ENCODE measurements at regions not wholly inside any gene's neighbourhood (a gene's known extent, or its start where the extent isn't known, plus 50 kb on each side); places are given as distances from the start of the nearest gene placed in this dataset.

DNA sequence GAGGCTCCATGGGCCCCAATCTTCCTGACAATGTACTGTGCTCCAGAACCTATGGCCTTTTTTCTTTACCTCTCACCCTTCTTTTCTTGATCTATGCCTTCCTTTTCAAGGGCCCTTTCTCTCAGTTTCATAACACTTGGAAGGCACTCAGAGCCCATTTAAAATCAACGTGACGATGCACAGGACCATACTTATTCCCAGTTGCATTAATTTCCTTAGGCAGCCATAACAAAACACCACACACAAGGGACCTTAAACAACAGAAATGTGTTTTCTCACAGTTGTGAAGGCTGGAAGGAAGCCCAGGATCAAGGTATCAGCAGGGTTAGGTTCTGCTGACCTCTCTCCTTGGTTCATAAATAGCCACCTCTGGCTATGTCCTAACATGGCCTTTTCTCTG, 414.0 kb upstream of the TNP1 start:
- Histone ChIP-seq H3K36me3 (ENCODE audit: low read depth) (no peaks in the 10 kb centered on the region), H3K27me3 (ENCODE audit: insufficient read depth, low read depth) (no peaks in the 10 kb centered on the region), H3K4me3 (no peak overlapping the region), H3K27ac (no peak overlapping the region), H2AFZ (no peak overlapping the region), H3K9me3 (ENCODE audit: insufficient read depth, low read depth) (no peaks in the 10 kb centered on the region), H3K4me2 (no peak overlapping the region), H3K4me1 (replicated peaks; ENCODE audit: insufficient read depth) (peaks cover 24% of the 10 kb centered on the region), H3K79me2 (ENCODE audit: low read depth) (no peaks in the 10 kb centered on the region), H4K20me1 (ENCODE audit: insufficient read depth) (no peaks in the 10 kb centered on the region), H3F3A (ENCODE audit: insufficient read depth, low read depth) (no peaks in the 10 kb centered on the region), H3K9me2 (ENCODE audit: insufficient read depth) (no peaks in the 10 kb centered on the region)
- ChIA-PET POLR2A (ENCODE audit: unreplicated experiment) (interaction anchor here (0.5 kb wide), 1 partner anchor 355 kb away, joined by 10 read pairs; no protein-coding TSS in a partner anchor), CTCF (no interaction called here)
- intact Hi-C loops (cut with micrococcal nuclease; ENCODE audit: unreplicated experiment), result loop anchor here (10.0 kb wide), 1 partner anchor 169 kb away; no protein-coding TSS in a partner anchor
- no TSS peak for BruUV-seq (replicated peaks)
- no peak for DNase-seq
- TF ChIP-seq EZH2 (IDR thresholded peaks at IDR 0.05; ENCODE audit: low read depth), result no peak

DNA sequence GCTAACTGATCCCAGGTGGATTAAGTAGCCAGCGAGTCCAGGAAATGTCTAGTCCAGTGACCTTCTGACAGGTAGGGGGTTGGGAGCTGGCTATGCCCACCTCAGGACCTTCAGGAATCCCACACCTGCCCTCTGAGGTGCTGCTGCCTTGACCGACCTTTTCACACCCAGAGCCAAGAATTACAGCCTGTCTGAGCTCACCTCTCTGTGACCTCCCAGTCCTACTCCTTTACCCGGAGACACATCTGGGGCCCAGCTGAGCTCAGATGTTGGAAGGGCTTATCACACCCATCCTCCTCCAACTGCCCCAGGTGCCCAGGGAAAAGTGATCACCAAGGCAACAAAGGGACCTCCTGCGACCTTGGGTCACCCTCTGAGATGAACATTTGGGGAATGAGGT, 413.3 kb upstream of the TNP1 start:
- Histone ChIP-seq H3K9me2 (ENCODE audit: insufficient read depth) (no peaks in the 10 kb centered on the region), H3K27ac (no peak overlapping the region), H2AFZ (no peak overlapping the region), H3F3A (ENCODE audit: insufficient read depth, low read depth) (no peaks in the 10 kb centered on the region), H3K27me3 (ENCODE audit: insufficient read depth, low read depth) (no peaks in the 10 kb centered on the region), H4K20me1 (ENCODE audit: insufficient read depth) (no peaks in the 10 kb centered on the region), H3K79me2 (ENCODE audit: low read depth) (no peaks in the 10 kb centered on the region), H3K9me3 (ENCODE audit: insufficient read depth, low read depth) (peaks cover under 1% of the 10 kb centered on the region; the same call in 1 of the 2 replicates), H3K36me3 (ENCODE audit: low read depth) (no peaks in the 10 kb centered on the region), H3K4me2 (no peak overlapping the region), H3K4me1 (replicated peaks; ENCODE audit: insufficient read depth) (peaks cover 21% of the 10 kb centered on the region), H3K4me3 (no peak overlapping the region)
- no peak for DNase-seq
- intact Hi-C loops (cut with micrococcal nuclease; ENCODE audit: unreplicated experiment), result loop anchor here (10.0 kb wide), 1 partner anchor 168 kb away; no protein-coding TSS in a partner anchor
- CTCF ChIA-PET, result no interaction called here
- POLR2A ChIA-PET (ENCODE audit: unreplicated experiment), result interaction anchor here (0.5 kb wide), 1 partner anchor 354 kb away, joined by 10 read pairs; no protein-coding TSS in a partner anchor
- BruUV-seq (replicated peaks), result no TSS peak
- TF ChIP-seq EZH2 (IDR thresholded peaks at IDR 0.05; ENCODE audit: low read depth), result no peak
- TF ChIP-seq, protein P1, sequence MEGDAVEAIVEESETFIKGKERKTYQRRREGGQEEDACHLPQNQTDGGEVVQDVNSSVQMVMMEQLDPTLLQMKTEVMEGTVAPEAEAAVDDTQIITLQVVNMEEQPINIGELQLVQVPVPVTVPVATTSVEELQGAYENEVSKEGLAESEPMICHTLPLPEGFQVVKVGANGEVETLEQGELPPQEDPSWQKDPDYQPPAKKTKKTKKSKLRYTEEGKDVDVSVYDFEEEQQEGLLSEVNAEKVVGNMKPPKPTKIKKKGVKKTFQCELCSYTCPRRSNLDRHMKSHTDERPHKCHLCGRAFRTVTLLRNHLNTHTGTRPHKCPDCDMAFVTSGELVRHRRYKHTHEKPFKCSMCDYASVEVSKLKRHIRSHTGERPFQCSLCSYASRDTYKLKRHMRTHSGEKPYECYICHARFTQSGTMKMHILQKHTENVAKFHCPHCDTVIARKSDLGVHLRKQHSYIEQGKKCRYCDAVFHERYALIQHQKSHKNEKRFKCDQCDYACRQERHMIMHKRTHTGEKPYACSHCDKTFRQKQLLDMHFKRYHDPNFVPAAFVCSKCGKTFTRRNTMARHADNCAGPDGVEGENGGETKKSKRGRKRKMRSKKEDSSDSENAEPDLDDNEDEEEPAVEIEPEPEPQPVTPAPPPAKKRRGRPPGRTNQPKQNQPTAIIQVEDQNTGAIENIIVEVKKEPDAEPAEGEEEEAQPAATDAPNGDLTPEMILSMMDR (conservative IDR thresholded peaks at IDR 0.05), result no peak

DNA sequence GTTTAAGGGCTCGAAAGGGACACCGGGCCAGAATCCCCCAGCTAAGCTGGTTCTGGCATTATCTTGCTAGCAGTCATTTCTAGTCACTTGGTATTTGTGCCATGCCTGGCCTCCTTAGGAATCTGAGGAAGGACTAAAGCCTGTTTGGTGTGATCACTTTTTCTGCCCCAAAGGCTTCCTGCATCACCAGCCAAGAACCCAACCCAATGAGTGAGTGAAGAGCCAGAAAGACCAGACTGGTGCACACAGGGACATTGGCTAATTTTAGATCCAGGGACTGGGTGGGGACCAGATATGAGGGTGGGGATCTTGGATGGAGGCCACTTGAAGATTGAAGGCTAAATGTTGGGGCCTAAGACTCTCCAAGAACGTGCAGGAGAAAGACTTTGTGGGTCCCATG, 411.9 kb upstream of the TNP1 start:
- no peak overlapping the region for H3K4me2 ChIP-seq
- no peak overlapping the region for H2AFZ ChIP-seq
- no peak overlapping the region for H3K27ac ChIP-seq
- peaks cover 14% of the 10 kb centered on the region for H3K9me3 ChIP-seq (ENCODE audit: insufficient read depth, low read depth)
- peaks cover 9% of the 10 kb centered on the region for H3K4me1 ChIP-seq (replicated peaks; ENCODE audit: insufficient read depth)
- H3K36me3 ChIP-seq (ENCODE audit: low read depth), result no peaks in the 10 kb centered on the region
- ChIA-PET POLR2A (ENCODE audit: unreplicated experiment) (no interaction called here), CTCF (no interaction called here)
- TF ChIP-seq, protein P1 (conservative IDR thresholded peaks at IDR 0.05), result no peak
- TF ChIP-seq EZH2 (IDR thresholded peaks at IDR 0.05; ENCODE audit: low read depth), result no peak
- intact Hi-C loops (cut with micrococcal nuclease; ENCODE audit: unreplicated experiment), result loop anchor here (10.0 kb wide), 1 partner anchor 167 kb away; no protein-coding TSS in a partner anchor
- H3K9me2 ChIP-seq (ENCODE audit: insufficient read depth), result no peaks in the 10 kb centered on the region
- no peaks in the 10 kb centered on the region for H3F3A ChIP-seq (ENCODE audit: insufficient read depth, low read depth)
- no peaks in the 10 kb centered on the region for H3K79me2 ChIP-seq (ENCODE audit: low read depth)
- peak; percentile 41 to 53 for DNase-seq
- no peak overlapping the region for H3K4me3 ChIP-seq
- BruUV-seq (replicated peaks), result no TSS peak
- no peaks in the 10 kb centered on the region for H3K27me3 ChIP-seq (ENCODE audit: insufficient read depth, low read depth)
- no peaks in the 10 kb centered on the region for H4K20me1 ChIP-seq (ENCODE audit: insufficient read depth)

All from PC-9 (cell line).